H9 (cell line): ENCODE measurements at regions not wholly inside any gene's neighbourhood (a gene's known extent, or its start where the extent isn't known, plus 50 kb on each side); places are given as distances from the start of the nearest gene placed in this dataset.

ENCODE experiments used
- DNase-seq: peaks from one replicate; pipeline ENCODE4 v3.0.0-alpha.2; 2017
- H2AFZ ChIP-seq: one replicate; pipeline ENCODE4 v1.6.1; 2013; ENCODE audit warnings: mild to moderate bottlenecking, low read length, control low read depth, moderate library complexity
- H2AK5ac ChIP-seq: 2 replicates; pipeline ENCODE4 v1.6.1; 2013; ENCODE audit warnings: low read length, control low read depth, mixed read lengths; ENCODE audit not compliant: insufficient read length
- H2BK120ac ChIP-seq: one replicate; pipeline ENCODE4 v1.6.1; 2013; ENCODE audit warnings: low read depth, mild to moderate bottlenecking, low read length, control low read depth, inconsistent platforms; ENCODE audit not compliant: poor library complexity, severe bottlenecking
- H2BK12ac ChIP-seq: 2 replicates; pipeline ENCODE4 v1.6.1; 2013; ENCODE audit warnings: low read length, control low read depth, mixed read lengths, low read depth; ENCODE audit not compliant: insufficient read length
- H2BK15ac ChIP-seq: 2 replicates; pipeline ENCODE4 v1.6.1; 2013; ENCODE audit warnings: low read depth, low read length, control low read depth
- H2BK20ac ChIP-seq: one replicate; pipeline ENCODE4 v1.6.1; 2013; ENCODE audit warnings: low read depth, mild to moderate bottlenecking, low read length, control low read depth, inconsistent platforms; ENCODE audit not compliant: poor library complexity, severe bottlenecking
- H2BK5ac ChIP-seq: 2 replicates; pipeline ENCODE4 v1.6.1; 2013; ENCODE audit warnings: low read length, control low read depth, mixed read lengths; ENCODE audit not compliant: insufficient read length
- H3K14ac ChIP-seq: 2 replicates; pipeline ENCODE4 v1.6.1; 2013; ENCODE audit warnings: low read length, control low read depth; ENCODE audit not compliant: insufficient read depth
- H3K18ac ChIP-seq: 2 replicates; pipeline ENCODE4 v1.6.1; 2013; ENCODE audit warnings: low read depth, mild to moderate bottlenecking, mixed read lengths, low read length, control low read depth; ENCODE audit not compliant: insufficient read length
- H3K23ac ChIP-seq: 2 replicates; pipeline ENCODE4 v1.6.1; 2013; ENCODE audit warnings: low read length, control low read depth, mixed read lengths, low read depth; ENCODE audit not compliant: insufficient read length
- H3K23me2 ChIP-seq: 2 replicates; pipeline ENCODE4 v1.6.1; 2013; ENCODE audit warnings: low read depth, mild to moderate bottlenecking, mixed read lengths, low read length, control low read depth; ENCODE audit not compliant: insufficient read length, poor library complexity, severe bottlenecking
- H3K27ac ChIP-seq: 2 replicates; pipeline ENCODE4 v1.5.1; 2013; ENCODE audit warnings: low read length, control low read depth, mixed read lengths, low read depth; ENCODE audit not compliant: insufficient read length
- H3K27me3 ChIP-seq: 2 replicates; pipeline ENCODE4 v1.6.1; 2013; ENCODE audit warnings: low read length, control low read depth, inconsistent platforms; ENCODE audit not compliant: insufficient read depth
- H3K4ac ChIP-seq: 2 replicates; pipeline ENCODE4 v1.6.1; 2013; ENCODE audit warnings: low read depth, mild to moderate bottlenecking, control low read depth, inconsistent platforms, low read length, moderate library complexity
- H3K4me1 ChIP-seq: 2 replicates; pipeline ENCODE4 v1.6.1; 2013; ENCODE audit warnings: low read length, control low read depth, inconsistent platforms; ENCODE audit not compliant: insufficient read depth
- H3K4me2 ChIP-seq: 2 replicates; pipeline ENCODE4 v1.6.1; 2013; ENCODE audit warnings: low read length, control low read depth, mixed read lengths; ENCODE audit not compliant: insufficient read length, insufficient read depth
- H3K56ac ChIP-seq: 2 replicates; pipeline ENCODE4 v1.6.1; 2013; ENCODE audit warnings: low read depth, mild to moderate bottlenecking, mixed read lengths, low read length, control low read depth; ENCODE audit not compliant: insufficient read length
- H3K79me1 ChIP-seq: 2 replicates; pipeline ENCODE4 v1.6.1; 2013; ENCODE audit warnings: low read depth, mild to moderate bottlenecking, moderate library complexity, low read length, control low read depth, inconsistent platforms; ENCODE audit not compliant: insufficient read depth, poor library complexity, severe bottlenecking
- H3K79me2 ChIP-seq: 2 replicates; pipeline ENCODE4 v1.6.1; 2013; ENCODE audit warnings: low read length, control low read depth, inconsistent platforms; ENCODE audit not compliant: insufficient read depth
- H3K9ac ChIP-seq: 2 replicates; pipeline ENCODE4 v1.6.1; 2013; ENCODE audit warnings: low read length, control low read depth, mixed read lengths; ENCODE audit not compliant: insufficient read length; ENCODE audit errors: extremely low read depth
- H3K9me3 ChIP-seq: one replicate; pipeline ENCODE4 v1.6.1; 2013; ENCODE audit warnings: low read depth, low read length, inconsistent platforms; ENCODE audit not compliant: control insufficient read depth
- H3T11ph ChIP-seq: one replicate; pipeline ENCODE4 v1.6.1; 2013; ENCODE audit warnings: mild to moderate bottlenecking, low read length, control low read depth, inconsistent platforms
- H4K20me1 ChIP-seq: one replicate; pipeline ENCODE4 v1.6.1; 2013; ENCODE audit not compliant: control insufficient read depth, insufficient read length, insufficient read depth
- H4K5ac ChIP-seq: 2 replicates; pipeline ENCODE4 v1.6.1; 2013; ENCODE audit warnings: low read depth, mild to moderate bottlenecking, mixed read lengths, low read length, control low read depth; ENCODE audit not compliant: insufficient read length
- H4K8ac ChIP-seq: replicated peaks from 2 replicates; pipeline ENCODE4 v1.6.1; 2013; ENCODE audit warnings: low read length, control low read depth, mixed read lengths, low read depth; ENCODE audit not compliant: insufficient read length
- H4K91ac ChIP-seq: 2 replicates; pipeline ENCODE4 v1.6.1; 2013; ENCODE audit warnings: low read depth, mild to moderate bottlenecking, moderate library complexity, mixed read lengths, low read length, control low read depth; ENCODE audit not compliant: insufficient read length
- H3K27ac Mint-ChIP-seq, 3 experiments: 2 replicates in 2 of 3; 3 replicates in 1 of 3; pipeline ENCODE4 v1.8.0; 2020 to 2021; ENCODE audit warnings: mixed read lengths in 3 of 3, mild to moderate bottlenecking in 1 of 3, moderate library complexity in 1 of 3
- H3K27me3 Mint-ChIP-seq: 2 replicates; pipeline ENCODE4 v1.8.0; 2021; ENCODE audit warnings: low read depth, mild to moderate bottlenecking, moderate library complexity, mixed read lengths
- H3K36me3 Mint-ChIP-seq, 3 experiments: 2 replicates in 2 of 3; 3 replicates in 1 of 3; pipeline ENCODE4 v1.8.0; 2020 to 2021; ENCODE audit warnings: low read depth in 3 of 3, mixed read lengths in 3 of 3; ENCODE audit not compliant: insufficient read depth in 1 of 3
- H3K4me1 Mint-ChIP-seq, 2 experiments: 2 replicates each; pipeline ENCODE4 v1.8.0; 2020; ENCODE audit warnings: mixed read lengths in 2 of 2
- H3K4me3 Mint-ChIP-seq, 2 experiments: 2 replicates in 1 of 2; 3 replicates in 1 of 2; pipeline ENCODE4 v1.8.0; 2020 to 2021; ENCODE audit warnings: mild to moderate bottlenecking in 2 of 2, mixed read lengths in 2 of 2, moderate library complexity in 1 of 2
- H3K9me3 Mint-ChIP-seq, 2 experiments: 2 replicates in 1 of 2; 3 replicates in 1 of 2; pipeline ENCODE4 v1.8.0; 2020; ENCODE audit warnings: mild to moderate bottlenecking in 2 of 2, mixed read lengths in 2 of 2, moderate library complexity in 1 of 2
- WGBS: extraction: QIAGEN DNeasy Blood & Tissue Kit; methylation state at CpG from one replicate; pipeline ENCODE4 v1.1.7; 2013; ENCODE audit warnings: missing lambda C conversion rate, low lambda C conversion rate, mixed read lengths; ENCODE audit not compliant: insufficient read length; ENCODE audit errors: extremely low coverage; 5-methylcytosine and 5-hydroxymethylcytosine counted together
- TF ChIP-seq, protein P1 (sequence below): fragments of 200-600 bp; sonication (generic); conservative IDR thresholded peaks from 3 replicates; pipeline ENCODE4 v1.8.0; 2021; ENCODE audit warnings: antibody characterized with exemption, mild to moderate bottlenecking

DNA sequence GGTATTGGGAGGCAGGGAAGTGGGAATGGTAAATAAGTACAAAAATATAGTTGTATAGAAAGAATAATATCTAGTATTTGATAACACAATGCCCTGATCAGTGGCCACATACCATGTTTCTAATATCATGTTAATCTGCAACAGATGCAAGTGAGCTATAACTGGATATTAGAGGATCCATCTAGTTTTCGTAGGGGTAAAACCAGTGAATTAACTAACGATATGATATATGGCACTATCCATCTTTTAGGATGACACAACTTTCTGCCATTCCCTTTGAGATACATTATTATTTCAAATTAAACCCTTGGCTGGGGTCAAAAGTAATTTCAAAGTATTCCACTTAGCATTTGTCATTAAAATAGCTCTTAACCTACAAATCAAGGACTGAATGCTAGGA, 1686.2 kb downstream of the SLITRK1 start:
- Histone ChIP-seq H3K9ac (no peak overlapping the region), H2BK20ac (no peak overlapping the region), H3T11ph (no peak overlapping the region), H2AK5ac (no peak overlapping the region), H4K8ac (no peak overlapping the region), H4K5ac (no peak overlapping the region), H2BK12ac (no peak overlapping the region), H3K23ac (no peak overlapping the region), H3K79me1 (no peaks in the 10 kb centered on the region), H3K4me2 (no peak overlapping the region), H3K4ac (no peak overlapping the region), H4K20me1 (no peaks in the 10 kb centered on the region), H4K91ac (no peak overlapping the region), H3K14ac (no peak overlapping the region), H2BK120ac (no peak overlapping the region), H3K18ac (no peak overlapping the region), H2BK15ac (no peak overlapping the region), H3K9me3 (no peaks in the 10 kb centered on the region), H2BK5ac (no peak overlapping the region), H3K27ac (no peak overlapping the region), H2AFZ (no peak overlapping the region), H3K23me2 (no peaks in the 10 kb centered on the region), H3K4me1 (no peaks in the 10 kb centered on the region), H3K79me2 (no peaks in the 10 kb centered on the region), H3K27me3 (no peaks in the 10 kb centered on the region), H3K56ac (no peak overlapping the region)
- DNase-seq, result no peak
- Mint-ChIP-seq H3K36me3 (no peaks in the 10 kb centered on the region), H3K4me1 (peaks cover 6 to 7% of the 10 kb centered on the region in 2 experiments), H3K27me3 (no peaks in the 10 kb centered on the region), H3K27ac (no peak overlapping the region), H3K9me3 (no peaks in the 10 kb centered on the region), H3K4me3 (no peak overlapping the region)
- WGBS, result no CpG with 5 or more reads among the region's 2 CpGs
- TF ChIP-seq, protein P1, sequence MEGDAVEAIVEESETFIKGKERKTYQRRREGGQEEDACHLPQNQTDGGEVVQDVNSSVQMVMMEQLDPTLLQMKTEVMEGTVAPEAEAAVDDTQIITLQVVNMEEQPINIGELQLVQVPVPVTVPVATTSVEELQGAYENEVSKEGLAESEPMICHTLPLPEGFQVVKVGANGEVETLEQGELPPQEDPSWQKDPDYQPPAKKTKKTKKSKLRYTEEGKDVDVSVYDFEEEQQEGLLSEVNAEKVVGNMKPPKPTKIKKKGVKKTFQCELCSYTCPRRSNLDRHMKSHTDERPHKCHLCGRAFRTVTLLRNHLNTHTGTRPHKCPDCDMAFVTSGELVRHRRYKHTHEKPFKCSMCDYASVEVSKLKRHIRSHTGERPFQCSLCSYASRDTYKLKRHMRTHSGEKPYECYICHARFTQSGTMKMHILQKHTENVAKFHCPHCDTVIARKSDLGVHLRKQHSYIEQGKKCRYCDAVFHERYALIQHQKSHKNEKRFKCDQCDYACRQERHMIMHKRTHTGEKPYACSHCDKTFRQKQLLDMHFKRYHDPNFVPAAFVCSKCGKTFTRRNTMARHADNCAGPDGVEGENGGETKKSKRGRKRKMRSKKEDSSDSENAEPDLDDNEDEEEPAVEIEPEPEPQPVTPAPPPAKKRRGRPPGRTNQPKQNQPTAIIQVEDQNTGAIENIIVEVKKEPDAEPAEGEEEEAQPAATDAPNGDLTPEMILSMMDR, result no peak
